GM23248 (cell line): ENCODE measurements at regions not wholly inside any gene's neighbourhood (a gene's known extent, or its start where the extent isn't known, plus 50 kb on each side); places are given as distances from the start of the nearest gene placed in this dataset.

Experiments
- DNase-seq: peaks from one replicate; pipeline ENCODE4 v3.0.0-alpha.2; 2015
- H2AFZ ChIP-seq: fragments of 200-600 bp; sonication (generic); 2 replicates; pipeline ENCODE4 v1.6.1; 2016; ENCODE audit warnings: antibody characterized with exemption
- H3F3A ChIP-seq: fragments of 200-600 bp; sonication (generic); 2 replicates; pipeline ENCODE4 v1.6.1; 2016; ENCODE audit warnings: mild to moderate bottlenecking, antibody characterized with exemption, mixed run types; ENCODE audit not compliant: insufficient read depth
- H3K27ac ChIP-seq: fragments of 200-600 bp; sonication (generic); 2 replicates; pipeline ENCODE4 v1.5.1; 2016; ENCODE audit warnings: mild to moderate bottlenecking
- H3K27me3 ChIP-seq: fragments of 200-600 bp; sonication (generic); replicated peaks from 2 replicates; pipeline ENCODE4 v1.6.1; 2016; ENCODE audit warnings: mild to moderate bottlenecking; ENCODE audit not compliant: insufficient read depth
- H3K36me3 ChIP-seq: fragments of 200-600 bp; sonication (generic); 2 replicates; pipeline ENCODE4 v1.6.1; 2016; ENCODE audit warnings: low read depth, mild to moderate bottlenecking
- H3K4me1 ChIP-seq: fragments of 200-600 bp; sonication (generic); 2 replicates; pipeline ENCODE4 v1.6.1; 2016; ENCODE audit warnings: mild to moderate bottlenecking; ENCODE audit not compliant: insufficient read depth
- H3K4me2 ChIP-seq: fragments of 200-600 bp; sonication (generic); one replicate; pipeline ENCODE4 v1.6.1; 2016; ENCODE audit warnings: mild to moderate bottlenecking; ENCODE audit not compliant: unreplicated experiment
- H3K4me3 ChIP-seq: fragments of 200-600 bp; sonication (generic); 2 replicates; pipeline ENCODE4 v1.5.1; 2016; ENCODE audit warnings: mild to moderate bottlenecking
- H3K79me2 ChIP-seq: fragments of 200-600 bp; sonication (generic); 2 replicates; pipeline ENCODE4 v1.6.1; 2016; ENCODE audit warnings: mild to moderate bottlenecking; ENCODE audit not compliant: insufficient read depth
- H3K9ac ChIP-seq: fragments of 200-600 bp; sonication (generic); 2 replicates; pipeline ENCODE4 v1.6.1; 2016; ENCODE audit warnings: mild to moderate bottlenecking
- H3K9me2 ChIP-seq: fragments of 200-600 bp; sonication (generic); 2 replicates; pipeline ENCODE4 v1.6.1; 2016; ENCODE audit warnings: mixed run types, mild to moderate bottlenecking, moderate library complexity; ENCODE audit not compliant: insufficient read depth
- H3K9me3 ChIP-seq: fragments of 200-600 bp; sonication (generic); one replicate; pipeline ENCODE4 v1.6.1; 2017; ENCODE audit warnings: low read depth
- H4K20me1 ChIP-seq: fragments of 200-600 bp; sonication (generic); 2 replicates; pipeline ENCODE4 v1.6.0; 2016; ENCODE audit not compliant: insufficient read depth
- EZH2 ChIP-seq: fragments of 200-600 bp; sonication (generic); IDR thresholded peaks from 2 replicates; pipeline ENCODE4 v1.6.1; 2018; ENCODE audit warnings: antibody characterized with exemption, mild to moderate bottlenecking; ENCODE audit not compliant: insufficient read depth, poor library complexity, severe bottlenecking
- EZH2phosphoT487 ChIP-seq: fragments of 200-600 bp; sonication (generic); IDR thresholded peaks from 2 replicates; pipeline ENCODE4 v1.6.1; 2018; ENCODE audit warnings: antibody characterized with exemption, moderate library complexity, mild to moderate bottlenecking, low read depth; ENCODE audit not compliant: insufficient read depth
- WGBS, 2 experiments: methylation state at CpG; one replicate each; pipeline ENCODE4 v1.1.6; 2015 to 2017; ENCODE audit warnings: low lambda C conversion rate in 2 of 2, low coverage in 1 of 2; ENCODE audit errors: missing lambda C conversion rate in 2 of 2; 5-methylcytosine and 5-hydroxymethylcytosine counted together
- in situ Hi-C: fragments of 300-500 bp; cut with MboI; formaldehyde crosslinking; loops from 2 replicates; pipeline ENCODE4 v1.15.0; 2020

GRCh38 chr1:29730623-29731022, 494.3 kb downstream of the PTPRU start:
- Histone ChIP-seq H3K27me3 (no peaks in the 10 kb centered on the region), H3K4me2 (no peak overlapping the region), H3K9ac (no peak overlapping the region), H3K36me3 (no peaks in the 10 kb centered on the region), H3K4me1 (no peaks in the 10 kb centered on the region), H2AFZ (no peak overlapping the region), H3K79me2 (no peaks in the 10 kb centered on the region), H4K20me1 (no peaks in the 10 kb centered on the region), H3F3A (no peaks in the 10 kb centered on the region), H3K4me3 (no peak overlapping the region), H3K9me2 (no peaks in the 10 kb centered on the region), H3K27ac (no peak overlapping the region), H3K9me3 (no peaks in the 10 kb centered on the region)
- WGBS, 2 experiments = 10 to 12% methylated on average over 5 of the region's 5 CpGs
- TF ChIP-seq EZH2phosphoT487 (no peak), EZH2 (no peak)
- in situ Hi-C loops = no loop called here
- DNase-seq = no peak

- H2AFZ ChIP-seq = no peak overlapping the region
- H3K9me3 ChIP-seq = no peaks in the 10 kb centered on the region
- no peak overlapping the region for H3K4me3 ChIP-seq
- no peaks in the 10 kb centered on the region for H3F3A ChIP-seq
- H3K27ac ChIP-seq = no peak overlapping the region
- H4K20me1 ChIP-seq = no peaks in the 10 kb centered on the region
- peaks cover 5% of the 10 kb centered on the region; the same call in 1 of the 2 replicates for H3K27me3 ChIP-seq
- H3K4me1 ChIP-seq = no peaks in the 10 kb centered on the region
- no peak overlapping the region for H3K4me2 ChIP-seq
- no peaks in the 10 kb centered on the region for H3K36me3 ChIP-seq
- no peak for DNase-seq
- no peaks in the 10 kb centered on the region for H3K9me2 ChIP-seq
- no peak for TF ChIP-seq EZH2
- no peak for TF ChIP-seq EZH2phosphoT487
- WGBS, 2 experiments = 68 to 79% methylated on average over 5 to 6 of the region's 6 CpGs
- H3K9ac ChIP-seq = no peak overlapping the region
- in situ Hi-C loops = no loop called here
- H3K79me2 ChIP-seq = no peaks in the 10 kb centered on the region
These were observed 493.0 kb downstream of the PTPRU start for GRCh38 chr1:29729281-29729680.

GRCh38 chr1:29728703-29729102, 492.4 kb downstream of the PTPRU start:
- Histone ChIP-seq H3K4me2 (no peak overlapping the region), H3K36me3 (no peaks in the 10 kb centered on the region), H3K79me2 (no peaks in the 10 kb centered on the region), H2AFZ (no peak overlapping the region), H3K27me3 (peaks cover 5% of the 10 kb centered on the region; the same call in 1 of the 2 replicates), H3F3A (no peaks in the 10 kb centered on the region), H3K4me1 (no peaks in the 10 kb centered on the region), H3K4me3 (no peak overlapping the region), H4K20me1 (no peaks in the 10 kb centered on the region), H3K27ac (no peak overlapping the region), H3K9ac (no peak overlapping the region), H3K9me2 (no peaks in the 10 kb centered on the region), H3K9me3 (no peaks in the 10 kb centered on the region)
- no peak for DNase-seq
- in situ Hi-C loops = no loop called here
- 72 to 77% methylated on average over 5 of the region's 5 CpGs for WGBS, 2 experiments
- TF ChIP-seq EZH2 = no peak
- TF ChIP-seq EZH2phosphoT487 = no peak

- Histone ChIP-seq H3K27ac (no peak overlapping the region), H3K27me3 (peaks cover 5% of the 10 kb centered on the region), H3K4me3 (no peak overlapping the region), H4K20me1 (no peaks in the 10 kb centered on the region), H3K9me3 (no peaks in the 10 kb centered on the region), H3K4me1 (no peaks in the 10 kb centered on the region), H3K9me2 (no peaks in the 10 kb centered on the region), H3K4me2 (no peak overlapping the region), H2AFZ (no peak overlapping the region), H3K36me3 (no peaks in the 10 kb centered on the region), H3F3A (no peaks in the 10 kb centered on the region), H3K79me2 (no peaks in the 10 kb centered on the region), H3K9ac (no peak overlapping the region)
- 60 to 64% methylated on average over 1 of the region's 1 CpG for WGBS, 2 experiments
- no peak for DNase-seq
- no peak for TF ChIP-seq EZH2
- TF ChIP-seq EZH2phosphoT487 = no peak
- in situ Hi-C loops = no loop called here
These were observed 488.9 kb downstream of the PTPRU start for GRCh38 chr1:29725262-29725661.

- Histone ChIP-seq H3K9ac (no peak overlapping the region), H3F3A (peaks cover 6% of the 10 kb centered on the region; the same call in 1 of the 2 replicates), H3K27me3 (peaks cover 5% of the 10 kb centered on the region), H3K4me2 (no peak overlapping the region), H3K27ac (no peak overlapping the region), H2AFZ (no peak overlapping the region), H3K9me2 (no peaks in the 10 kb centered on the region), H4K20me1 (no peaks in the 10 kb centered on the region), H3K36me3 (no peaks in the 10 kb centered on the region), H3K79me2 (no peaks in the 10 kb centered on the region), H3K4me1 (no peaks in the 10 kb centered on the region), H3K9me3 (no peaks in the 10 kb centered on the region), H3K4me3 (no peak overlapping the region)
- no peak for TF ChIP-seq EZH2phosphoT487
- no peak for TF ChIP-seq EZH2
- in situ Hi-C loops = no loop called here
- DNase-seq = no peak
These were observed 486.3 kb downstream of the PTPRU start for GRCh38 chr1:29722598-29722997.
